GM12872 (cell line): ENCODE measurements at regions not wholly inside any gene's neighbourhood (a gene's known extent, or its start where the extent isn't known, plus 50 kb on each side); places are given as distances from the start of the nearest gene placed in this dataset.

ENCODE experiments used
- TF ChIP-seq, protein P1 (sequence below): IDR thresholded peaks from 3 replicates; pipeline ENCODE4 v1.5.1; 2011; ENCODE audit warnings: low read depth, mild to moderate bottlenecking, low read length, moderate library complexity; ENCODE audit not compliant: insufficient read depth

DNA sequence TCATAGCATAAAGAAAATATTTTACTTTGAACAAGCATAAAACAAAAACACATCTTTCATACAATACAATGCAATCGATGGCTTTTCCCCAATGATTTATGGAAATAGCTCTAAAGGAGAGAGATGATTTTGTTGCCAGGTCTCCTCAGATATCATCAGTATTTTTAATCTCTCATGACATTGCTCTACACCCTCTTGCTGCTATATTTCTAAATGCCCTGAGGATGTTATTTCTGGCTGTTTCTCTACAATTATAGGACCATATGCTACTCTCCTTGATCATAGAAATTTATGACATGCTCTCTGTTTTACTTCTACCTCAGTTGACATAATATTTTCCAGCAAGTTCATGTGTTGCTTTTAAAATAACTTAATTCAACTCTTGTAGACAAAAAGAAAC is 654.9 kb upstream of the GBE1 start:
- TF ChIP-seq, protein P1, sequence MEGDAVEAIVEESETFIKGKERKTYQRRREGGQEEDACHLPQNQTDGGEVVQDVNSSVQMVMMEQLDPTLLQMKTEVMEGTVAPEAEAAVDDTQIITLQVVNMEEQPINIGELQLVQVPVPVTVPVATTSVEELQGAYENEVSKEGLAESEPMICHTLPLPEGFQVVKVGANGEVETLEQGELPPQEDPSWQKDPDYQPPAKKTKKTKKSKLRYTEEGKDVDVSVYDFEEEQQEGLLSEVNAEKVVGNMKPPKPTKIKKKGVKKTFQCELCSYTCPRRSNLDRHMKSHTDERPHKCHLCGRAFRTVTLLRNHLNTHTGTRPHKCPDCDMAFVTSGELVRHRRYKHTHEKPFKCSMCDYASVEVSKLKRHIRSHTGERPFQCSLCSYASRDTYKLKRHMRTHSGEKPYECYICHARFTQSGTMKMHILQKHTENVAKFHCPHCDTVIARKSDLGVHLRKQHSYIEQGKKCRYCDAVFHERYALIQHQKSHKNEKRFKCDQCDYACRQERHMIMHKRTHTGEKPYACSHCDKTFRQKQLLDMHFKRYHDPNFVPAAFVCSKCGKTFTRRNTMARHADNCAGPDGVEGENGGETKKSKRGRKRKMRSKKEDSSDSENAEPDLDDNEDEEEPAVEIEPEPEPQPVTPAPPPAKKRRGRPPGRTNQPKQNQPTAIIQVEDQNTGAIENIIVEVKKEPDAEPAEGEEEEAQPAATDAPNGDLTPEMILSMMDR, result no peak

DNA sequence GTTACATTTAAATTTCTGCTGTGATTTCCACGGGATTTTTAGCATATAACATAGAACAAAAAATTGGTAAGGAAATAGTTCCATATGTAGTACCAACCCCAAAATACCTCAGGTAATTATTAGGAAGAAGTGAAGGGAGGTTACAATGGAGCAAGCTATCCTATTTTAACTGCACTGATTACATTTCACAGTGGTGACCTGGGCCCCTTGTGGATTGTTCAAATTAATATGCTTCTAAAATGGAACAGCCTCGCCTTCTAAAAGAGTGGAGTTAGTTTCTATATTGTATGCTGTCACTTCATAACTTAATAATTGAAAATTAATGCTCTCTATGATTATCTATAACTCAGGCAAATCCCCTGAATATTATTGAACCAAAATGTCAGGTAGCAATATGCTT is 651.7 kb upstream of the GBE1 start:
- TF ChIP-seq, protein P1, result no peak

DNA sequence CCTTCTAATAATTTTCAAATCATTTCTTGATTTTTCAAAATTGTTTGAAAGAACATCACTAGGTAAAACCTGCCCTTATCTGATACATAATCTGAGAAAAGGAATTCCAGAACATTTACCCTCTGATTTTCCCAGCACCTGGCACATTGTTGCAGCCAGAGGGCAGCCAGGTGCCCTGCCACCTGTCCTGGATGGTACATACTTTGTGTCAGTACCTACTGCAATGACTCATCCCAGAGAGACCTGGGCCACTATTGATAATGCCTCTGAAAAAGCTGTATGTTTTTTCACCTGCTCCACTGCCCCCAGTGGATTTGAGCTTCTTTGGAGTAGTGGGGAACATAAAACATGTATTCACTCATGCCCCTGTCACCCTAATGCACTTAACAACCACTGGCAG is 648.9 kb upstream of the GBE1 start:
- TF ChIP-seq, protein P1, result no peak

DNA sequence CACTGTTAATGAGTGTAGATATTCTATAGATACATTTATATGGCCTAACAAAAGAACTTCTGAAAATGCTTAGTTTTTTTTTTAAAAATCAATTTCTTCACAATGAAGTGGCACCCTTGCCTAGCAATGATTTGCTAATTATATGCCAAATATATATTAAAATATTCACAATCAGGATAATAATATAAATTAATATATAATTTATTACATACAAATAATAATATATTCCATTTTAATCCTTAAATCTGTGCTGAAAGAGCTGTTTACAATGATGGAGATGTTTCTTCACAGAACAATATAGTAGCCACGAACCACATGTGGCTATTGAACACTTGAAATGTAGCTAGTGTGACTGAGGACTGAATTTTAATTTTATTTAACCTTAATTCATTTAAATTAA is 648.4 kb upstream of the GBE1 start:
- TF ChIP-seq, protein P1, result no peak

DNA sequence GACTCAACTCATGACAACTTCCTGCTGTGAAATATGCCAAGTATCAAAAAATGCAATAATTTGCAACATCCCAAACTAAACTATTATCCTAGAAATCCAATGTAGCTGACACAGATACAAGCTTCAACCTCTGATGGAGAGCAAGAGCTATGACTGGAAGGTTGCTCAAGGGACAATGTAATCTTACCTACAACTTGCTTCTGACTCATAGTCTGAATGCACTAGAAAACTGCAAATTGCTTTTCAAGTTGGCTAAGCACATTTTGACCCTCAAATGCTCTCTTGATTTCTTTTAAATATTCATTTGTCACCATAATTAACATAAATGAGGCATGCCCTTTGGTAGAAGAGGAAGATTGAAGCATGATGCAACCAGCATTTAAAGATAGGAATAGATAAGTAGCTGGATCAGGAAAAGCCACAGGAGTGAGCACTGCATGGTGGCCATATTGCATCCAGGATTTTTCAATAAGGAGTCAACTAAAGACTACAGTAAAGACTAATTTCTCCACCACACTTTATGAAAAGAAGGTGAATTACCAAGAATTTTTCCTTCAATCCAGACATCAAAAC is 630.8 kb upstream of the GBE1 start:
- TF ChIP-seq, protein P1, result no peak

DNA sequence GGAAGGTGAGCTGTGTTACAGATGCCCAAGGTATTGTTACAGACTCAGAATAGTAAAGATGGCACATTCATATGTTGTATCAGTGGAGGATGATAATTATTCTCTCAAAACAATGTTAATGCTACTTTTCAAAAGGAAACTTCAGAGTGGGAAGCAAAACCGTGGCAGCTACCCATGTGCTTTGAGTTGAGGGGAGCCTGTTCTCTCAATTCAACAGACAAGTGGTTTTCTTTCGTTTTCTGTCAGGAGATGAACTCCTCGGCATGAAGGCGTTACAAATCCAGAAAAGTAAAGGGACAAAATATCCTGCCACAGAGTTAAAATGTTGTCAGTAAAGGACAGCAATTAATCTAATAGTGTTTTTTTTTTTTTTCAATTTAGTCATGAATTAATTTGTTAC is 629.4 kb upstream of the GBE1 start:
- TF ChIP-seq, protein P1, result no peak

DNA sequence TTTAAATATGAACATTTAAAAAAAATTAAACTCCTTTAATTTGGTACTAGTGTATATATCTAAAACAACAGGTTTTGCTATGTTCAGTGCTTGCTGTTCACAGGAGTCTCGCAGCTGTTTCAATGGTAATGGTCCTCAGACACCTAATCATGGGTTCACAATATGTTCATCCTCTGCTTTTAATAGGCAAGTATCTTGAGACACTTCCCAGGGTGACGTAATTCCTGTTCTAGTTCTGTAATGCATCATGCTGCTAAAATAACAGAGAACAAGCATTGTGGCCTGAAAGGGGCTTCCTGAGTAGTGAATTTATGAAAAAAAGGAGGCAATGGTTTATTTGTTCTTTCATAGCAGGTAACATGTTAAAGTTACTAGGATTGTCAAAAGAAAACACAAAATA is 625.2 kb upstream of the GBE1 start:
- TF ChIP-seq, protein P1, result no peak
